ENCODE measurements at regions not wholly inside any gene's neighbourhood (a gene's known extent, or its start where the extent isn't known, plus 50 kb on each side); places are given as distances from the start of the nearest gene placed in this dataset.

DNA sequence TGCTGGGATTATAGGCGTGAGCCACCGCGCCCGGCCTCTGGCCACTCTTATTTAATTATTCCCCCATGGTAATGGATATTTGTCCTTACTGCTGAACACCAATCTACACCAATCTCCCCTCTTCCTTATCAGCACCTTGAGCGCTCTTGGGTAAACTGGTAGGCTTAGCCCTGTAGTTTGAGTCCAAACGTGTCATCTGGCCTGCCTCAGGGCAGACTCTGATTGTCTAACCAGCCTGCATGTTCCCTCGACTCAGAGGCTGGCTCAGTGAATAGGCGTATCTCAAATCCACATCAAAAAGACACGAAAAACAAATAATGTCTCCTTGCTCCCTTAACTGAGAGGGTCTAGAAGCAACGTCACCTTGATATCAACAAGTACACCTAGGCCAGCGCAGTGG is 260.9 kb downstream of the TFAP2C start:
- Histone ChIP-seq H3K27me3 (no peaks in the 10 kb centered on the region), H3K36me3 (no peaks in the 10 kb centered on the region), H3K4me3 (no peak overlapping the region), H3K27ac (no peak overlapping the region), H3K4me1 (no peaks in the 10 kb centered on the region), H3K9me3 (no peaks in the 10 kb centered on the region)
- DNase-seq (ENCODE audit: low spot score) = no peak
- TF ChIP-seq, protein P1, sequence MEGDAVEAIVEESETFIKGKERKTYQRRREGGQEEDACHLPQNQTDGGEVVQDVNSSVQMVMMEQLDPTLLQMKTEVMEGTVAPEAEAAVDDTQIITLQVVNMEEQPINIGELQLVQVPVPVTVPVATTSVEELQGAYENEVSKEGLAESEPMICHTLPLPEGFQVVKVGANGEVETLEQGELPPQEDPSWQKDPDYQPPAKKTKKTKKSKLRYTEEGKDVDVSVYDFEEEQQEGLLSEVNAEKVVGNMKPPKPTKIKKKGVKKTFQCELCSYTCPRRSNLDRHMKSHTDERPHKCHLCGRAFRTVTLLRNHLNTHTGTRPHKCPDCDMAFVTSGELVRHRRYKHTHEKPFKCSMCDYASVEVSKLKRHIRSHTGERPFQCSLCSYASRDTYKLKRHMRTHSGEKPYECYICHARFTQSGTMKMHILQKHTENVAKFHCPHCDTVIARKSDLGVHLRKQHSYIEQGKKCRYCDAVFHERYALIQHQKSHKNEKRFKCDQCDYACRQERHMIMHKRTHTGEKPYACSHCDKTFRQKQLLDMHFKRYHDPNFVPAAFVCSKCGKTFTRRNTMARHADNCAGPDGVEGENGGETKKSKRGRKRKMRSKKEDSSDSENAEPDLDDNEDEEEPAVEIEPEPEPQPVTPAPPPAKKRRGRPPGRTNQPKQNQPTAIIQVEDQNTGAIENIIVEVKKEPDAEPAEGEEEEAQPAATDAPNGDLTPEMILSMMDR (IDR thresholded peaks at IDR 0.05) = no peak

DNA sequence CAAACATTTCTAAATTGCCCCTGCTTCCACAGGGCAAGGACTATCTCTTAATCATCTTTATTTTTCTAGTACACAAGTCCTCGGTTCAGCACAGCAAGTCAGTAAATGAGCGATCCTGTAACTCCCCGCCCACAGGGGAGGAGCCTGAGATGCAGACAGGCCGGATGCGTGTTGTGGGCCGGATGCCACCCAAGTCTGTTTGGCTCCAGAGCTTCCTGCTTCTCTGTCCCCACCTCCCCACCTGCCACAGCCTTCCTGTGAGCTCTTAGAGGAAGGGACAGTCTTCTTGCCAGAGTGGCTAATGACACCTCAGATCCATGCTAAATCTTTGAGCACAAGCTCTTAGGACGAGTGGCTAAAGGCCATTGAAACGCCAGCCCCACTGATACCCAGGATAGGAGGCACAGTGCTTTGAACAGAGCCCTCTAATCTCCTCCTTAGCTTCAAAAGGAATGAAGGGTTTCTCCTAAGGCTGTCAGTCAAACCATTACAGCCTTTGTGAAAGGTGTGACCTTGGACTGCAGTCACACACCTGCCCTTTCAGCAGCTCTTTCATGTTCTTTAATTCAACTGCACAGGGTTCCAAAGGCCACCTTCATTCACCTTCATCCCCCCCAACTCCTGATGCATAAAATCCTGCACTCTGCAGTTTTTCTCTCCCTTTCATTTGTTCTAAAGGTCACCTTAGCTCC is 264.3 kb downstream of the TFAP2C start:
- Histone ChIP-seq H3K9me3 (no peaks in the 10 kb centered on the region), H3K27ac (no peak overlapping the region), H3K4me1 (no peaks in the 10 kb centered on the region), H3K36me3 (no peaks in the 10 kb centered on the region), H3K4me3 (no peak overlapping the region), H3K27me3 (no peaks in the 10 kb centered on the region)
- TF ChIP-seq, protein P1 (IDR thresholded peaks at IDR 0.05) = no peak
- DNase-seq (ENCODE audit: low spot score) = no peak

DNA sequence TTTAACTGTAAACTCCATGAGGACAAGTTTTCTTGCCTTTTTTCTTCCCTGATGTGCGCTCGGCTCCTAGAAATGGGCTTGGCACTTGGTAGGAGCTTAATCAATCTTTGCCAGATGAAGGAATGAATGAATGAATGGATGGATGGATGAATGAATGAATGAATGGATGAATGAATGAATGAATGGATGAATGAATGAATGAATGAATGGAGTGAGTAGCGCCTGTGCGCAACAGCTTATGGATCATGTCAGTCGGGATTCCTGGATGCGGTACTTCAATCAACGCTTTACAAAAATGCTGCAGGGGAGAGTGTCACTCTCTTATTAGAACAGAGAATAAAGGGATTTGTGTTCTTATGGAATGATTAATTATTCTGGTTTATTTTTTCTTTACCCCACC is 267.3 kb downstream of the TFAP2C start:
- no peak for DNase-seq (ENCODE audit: low spot score)
- TF ChIP-seq, protein P1 (IDR thresholded peaks at IDR 0.05) = no peak

DNA sequence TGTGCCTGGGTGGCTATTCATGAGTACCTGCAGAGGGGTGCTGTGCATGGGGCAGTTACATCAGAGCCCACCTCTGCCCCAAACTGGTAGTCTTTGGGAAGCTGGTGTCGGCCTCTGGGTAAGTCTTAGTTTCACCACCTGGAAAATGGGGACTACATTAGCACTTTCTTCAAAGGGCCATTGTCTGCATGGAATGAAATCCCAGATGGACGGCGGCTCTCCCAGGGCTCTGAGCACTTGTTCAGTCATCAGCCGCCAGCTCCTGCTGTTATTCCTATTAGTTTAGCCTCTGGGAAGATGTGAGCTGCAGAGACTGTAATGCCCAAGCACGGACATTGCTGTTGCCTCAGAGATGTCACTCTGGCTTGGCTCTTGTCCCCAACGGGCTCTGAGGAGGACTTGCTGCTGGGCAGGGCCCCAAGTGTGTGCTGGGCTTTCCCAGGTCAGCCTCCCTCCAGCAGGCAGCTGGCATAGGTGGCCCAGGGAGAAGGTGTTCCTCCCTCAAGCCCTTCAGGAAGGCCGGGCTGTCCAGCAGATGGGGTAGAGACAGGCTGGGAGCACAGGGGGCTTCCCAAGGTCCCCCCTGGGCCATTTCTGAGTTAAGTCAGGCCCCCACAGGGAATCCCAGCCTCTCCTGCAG is 268.3 kb downstream of the TFAP2C start:
- Histone ChIP-seq H3K27ac (no peak overlapping the region), H3K9me3 (peaks cover 0 to 10% of the 10 kb centered on the region in 2 donors), H3K27me3 (no peaks in the 10 kb centered on the region), H3K4me3 (no peak overlapping the region), H3K36me3 (no peaks in the 10 kb centered on the region), H3K4me1 (no peaks in the 10 kb centered on the region)
- no peak for DNase-seq (ENCODE audit: low spot score)
- TF ChIP-seq, protein P1 (IDR thresholded peaks at IDR 0.05) = no peak

More for the DNA sequence above, 267.3 kb downstream of the TFAP2C start:
- no peaks in the 10 kb centered on the region for H3K27me3 ChIP-seq
- H3K4me1 ChIP-seq = no peaks in the 10 kb centered on the region
- no peaks in the 10 kb centered on the region for H3K36me3 ChIP-seq
- H3K27ac ChIP-seq = no peak overlapping the region
- H3K9me3 ChIP-seq = peaks cover 0 to 5% of the 10 kb centered on the region in 2 donors
- H3K4me3 ChIP-seq = no peak overlapping the region

DNA sequence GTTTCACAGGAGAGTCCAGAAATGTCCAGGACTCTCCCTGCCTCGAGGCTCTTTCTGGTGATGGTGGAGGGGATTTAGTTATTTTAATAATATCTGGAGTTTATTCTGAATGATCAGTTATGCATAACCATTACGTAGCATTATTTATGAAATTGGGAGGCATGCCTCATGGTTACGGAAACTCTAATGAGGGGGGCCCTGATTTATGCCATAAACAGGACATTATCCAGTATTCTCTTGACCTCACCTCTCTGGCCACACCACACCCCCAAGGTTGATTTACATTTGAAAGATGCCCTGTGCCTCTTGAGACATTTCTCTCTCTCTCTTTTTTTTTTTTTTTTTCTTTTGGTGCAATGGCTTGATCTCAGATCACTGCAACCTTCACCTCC is 268.8 kb downstream of the TFAP2C start:
- Histone ChIP-seq H3K36me3 (no peaks in the 10 kb centered on the region), H3K27ac (no peak overlapping the region), H3K9me3 (peaks cover 0 to 10% of the 10 kb centered on the region in 2 donors), H3K4me3 (no peak overlapping the region), H3K27me3 (no peaks in the 10 kb centered on the region), H3K4me1 (no peaks in the 10 kb centered on the region)
- no peak for DNase-seq (ENCODE audit: low spot score)
- TF ChIP-seq, protein P1 (IDR thresholded peaks at IDR 0.05) = no peak
